ENCODE measurements at regions not wholly inside any gene's neighbourhood (a gene's known extent, or its start where the extent isn't known, plus 50 kb on each side); places are given as distances from the start of the nearest gene placed in this dataset.

GRCh38 chr11:20309231-20310025, 54.1 kb upstream of the HTATIP2 start:
- TF ChIP-seq, protein P1, sequence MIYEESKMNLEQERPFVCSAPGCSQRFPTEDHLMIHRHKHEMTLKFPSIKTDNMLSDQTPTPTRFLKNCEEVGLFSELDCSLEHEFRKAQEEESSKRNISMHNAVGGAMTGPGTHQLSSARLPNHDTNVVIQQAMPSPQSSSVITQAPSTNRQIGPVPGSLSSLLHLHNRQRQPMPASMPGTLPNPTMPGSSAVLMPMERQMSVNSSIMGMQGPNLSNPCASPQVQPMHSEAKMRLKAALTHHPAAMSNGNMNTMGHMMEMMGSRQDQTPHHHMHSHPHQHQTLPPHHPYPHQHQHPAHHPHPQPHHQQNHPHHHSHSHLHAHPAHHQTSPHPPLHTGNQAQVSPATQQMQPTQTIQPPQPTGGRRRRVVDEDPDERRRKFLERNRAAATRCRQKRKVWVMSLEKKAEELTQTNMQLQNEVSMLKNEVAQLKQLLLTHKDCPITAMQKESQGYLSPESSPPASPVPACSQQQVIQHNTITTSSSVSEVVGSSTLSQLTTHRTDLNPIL (CRISPR knock-in tag; IDR thresholded peaks at IDR 0.05; ENCODE audit: low read depth): no peak
- TF ChIP-seq ZFP3 (CRISPR knock-in tag; IDR thresholded peaks at IDR 0.05): no peak
- TF ChIP-seq ZFP30 (CRISPR knock-in tag; IDR thresholded peaks at IDR 0.05): no peak
- TF ChIP-seq ARNTL (CRISPR knock-in tag; IDR thresholded peaks at IDR 0.05; ENCODE audit: borderline replicate concordance, low read depth): no peak
- no peak for TF ChIP-seq ZNF70 (CRISPR knock-in tag; IDR thresholded peaks at IDR 0.05)
- no peak for TF ChIP-seq PATZ1 (CRISPR knock-in tag; IDR thresholded peaks at IDR 0.05; ENCODE audit: borderline replicate concordance)
- TF ChIP-seq PPARA (CRISPR knock-in tag; IDR thresholded peaks at IDR 0.05; ENCODE audit: borderline replicate concordance): no peak
- no peak for TF ChIP-seq TOX (CRISPR knock-in tag; IDR thresholded peaks at IDR 0.05; ENCODE audit: borderline replicate concordance)
- TF ChIP-seq ESRRG (CRISPR knock-in tag; IDR thresholded peaks at IDR 0.05): no peak
- no peak for TF ChIP-seq ZC3H10 (CRISPR knock-in tag; IDR thresholded peaks at IDR 0.05)

All from SK-N-SH treated with all-trans-retinoic acid at 6 μM for 48 hours (cell line).